Activated CD4-positive, alpha-beta T cell treated with anti-CD3 and anti-CD28 coated beads, Interleukin-2, Interleukin-6, amounts not matched to agents 100 ng/mL and 50 ng/mL, durations not matched to agents 16 hours and 8 hours (primary cell): ENCODE measurements at regions not wholly inside any gene's neighbourhood (a gene's known extent, or its start where the extent isn't known, plus 50 kb on each side); places are given as distances from the start of the nearest gene placed in this dataset.

Source experiments
- DNase-seq: peaks from one replicate; pipeline ENCODE4 v3.0.0-alpha.2; 2020

GRCh38 chr14:22476887-22477286 is 112.1 kb downstream of the DAD1 start:
- DNase-seq = no peak

DNA sequence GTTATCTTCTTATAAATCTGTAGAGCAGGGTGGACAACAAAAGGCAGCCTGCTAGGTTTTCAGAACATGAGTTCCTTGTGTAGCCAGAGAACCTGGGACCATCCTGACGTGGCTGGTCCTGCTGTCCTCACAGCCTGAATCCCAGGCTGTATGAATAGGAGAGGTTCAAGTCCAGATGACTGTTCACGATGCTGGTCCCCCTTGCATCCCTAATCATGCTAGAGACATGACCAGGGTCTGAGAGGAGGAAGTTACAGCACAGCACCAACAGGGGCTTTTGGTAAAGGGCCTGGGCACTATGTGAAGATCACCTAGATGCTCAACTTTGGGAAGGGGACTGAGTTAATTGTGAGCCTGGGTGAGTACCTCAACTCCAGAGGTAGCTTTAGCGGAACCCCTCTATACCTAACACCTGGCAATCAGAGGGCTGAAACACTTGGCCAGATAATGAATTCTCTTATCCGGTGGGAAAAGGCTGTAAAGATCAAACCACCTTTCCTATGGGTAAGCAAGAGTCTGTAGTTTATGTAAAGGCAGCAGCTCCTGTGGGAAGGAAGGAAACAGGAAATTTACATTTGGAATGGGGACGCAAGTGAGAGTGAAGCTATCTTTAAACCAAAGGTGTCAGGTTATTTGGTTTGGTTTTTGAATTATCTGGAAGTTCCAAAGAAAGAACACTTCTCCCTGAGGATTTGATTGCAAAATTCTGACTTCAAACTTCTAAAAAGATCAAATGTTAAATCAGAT is 112.8 kb downstream of the DAD1 start:
- DNase-seq = no peak

DNA sequence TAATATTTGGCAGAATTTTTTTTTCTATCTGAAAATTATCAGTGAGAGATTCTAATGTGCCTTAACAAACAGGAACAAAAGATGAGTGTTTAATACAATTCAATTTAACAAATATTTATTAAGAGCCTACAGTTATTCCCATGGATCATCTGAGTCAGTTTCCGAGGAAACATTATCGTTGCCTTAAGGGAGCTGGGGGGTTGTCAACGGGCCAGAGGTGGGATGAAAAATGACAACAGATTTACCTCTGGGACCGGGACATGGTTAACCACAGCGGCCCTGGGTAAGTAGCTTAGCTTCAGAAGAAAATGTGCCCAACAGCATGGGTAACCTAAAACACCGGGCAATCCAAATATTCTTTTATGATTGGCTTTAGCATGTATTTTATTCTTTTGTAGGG is 113.6 kb downstream of the DAD1 start:
- no peak for DNase-seq

DNA sequence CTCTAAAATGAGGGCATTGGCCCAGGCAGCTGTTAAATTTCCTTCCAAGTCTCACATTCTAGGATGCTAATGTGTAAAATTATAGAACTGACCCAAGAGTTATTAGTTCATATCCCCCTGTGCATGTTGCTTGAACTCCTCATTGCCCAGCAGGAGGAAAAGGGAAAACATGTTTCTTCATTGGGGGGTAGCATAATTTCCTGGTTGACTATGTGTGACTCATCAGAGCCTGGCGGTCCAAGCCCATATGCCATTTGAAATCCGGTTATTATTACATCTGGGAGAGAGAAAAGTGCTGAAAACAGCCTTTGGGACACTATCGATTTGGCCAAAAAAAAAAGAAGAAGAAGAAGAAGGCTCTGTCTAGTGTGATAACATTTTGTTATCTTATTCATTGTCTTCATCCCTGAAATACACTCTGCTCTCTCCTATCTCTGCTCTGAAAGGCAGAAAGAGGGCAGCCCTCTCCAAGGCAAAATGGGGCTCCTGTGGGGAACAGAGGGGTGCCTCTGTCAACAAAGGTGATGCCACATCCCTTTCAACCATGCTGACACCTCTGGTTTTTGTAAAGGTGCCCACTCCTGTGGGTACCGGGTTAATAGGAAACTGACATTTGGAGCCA is 114.2 kb downstream of the DAD1 start:
- DNase-seq = no peak

DNA sequence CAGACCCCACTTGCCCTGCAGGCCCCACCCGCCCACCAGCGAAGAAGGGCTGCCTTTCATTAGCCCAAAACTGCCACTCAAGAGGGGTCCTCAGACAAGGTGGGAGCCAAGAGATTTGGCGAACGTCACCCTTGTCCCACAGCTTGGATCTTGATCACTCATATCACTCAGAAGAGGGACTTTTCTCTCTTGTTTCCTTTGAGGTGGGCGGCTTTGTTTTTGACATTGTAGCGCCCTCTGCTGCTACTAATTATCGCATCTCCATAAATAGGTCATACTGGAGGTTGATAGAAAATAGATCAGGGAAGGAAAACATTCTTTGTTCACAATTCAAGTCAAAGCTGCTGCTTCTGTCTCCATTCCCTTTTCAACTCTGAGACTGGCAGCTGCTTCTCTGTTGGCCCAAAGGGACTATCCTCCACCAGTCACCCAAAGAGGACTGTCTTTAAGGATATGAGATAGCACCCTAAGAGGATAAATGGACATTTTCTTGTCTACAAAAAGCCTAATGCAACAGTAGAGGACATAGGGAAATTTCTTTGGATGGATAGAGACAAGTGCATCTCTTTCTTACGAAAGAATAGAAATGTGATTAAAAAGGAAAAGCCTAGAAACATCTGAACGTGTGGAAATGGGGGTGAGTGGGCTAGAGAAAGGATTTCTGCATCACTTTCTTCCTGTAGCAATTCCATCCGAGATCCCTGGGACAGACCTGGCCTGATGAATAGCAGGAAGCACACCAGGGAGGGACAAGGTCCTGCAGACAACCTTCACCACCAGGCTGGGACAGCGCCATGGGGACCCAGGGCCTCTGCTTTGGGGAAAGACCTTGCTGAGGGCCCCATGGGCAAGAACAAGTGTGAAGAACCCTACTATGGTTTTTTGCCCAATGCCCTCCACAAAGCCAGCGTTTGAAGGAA is 115.8 kb downstream of the DAD1 start:
- DNase-seq = no peak

DNA sequence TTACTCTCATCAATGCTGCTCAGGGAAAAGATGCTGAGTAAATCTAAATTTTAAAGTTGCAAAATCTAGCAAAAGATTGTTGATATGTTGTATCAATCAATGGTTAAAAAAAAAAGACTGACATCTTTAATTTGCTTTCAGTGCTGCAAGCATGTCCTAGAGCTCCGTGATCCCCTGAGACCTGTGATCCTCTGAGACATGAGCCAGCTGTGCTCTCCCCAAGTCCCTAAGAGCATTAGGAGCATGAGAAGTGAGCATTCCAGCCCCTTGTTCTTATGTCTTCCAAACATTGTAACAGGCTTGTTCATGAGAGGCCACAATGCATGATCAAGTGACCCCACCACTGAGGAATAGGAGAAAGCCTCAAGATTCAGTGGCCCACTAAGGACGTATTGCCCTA is 116.6 kb downstream of the DAD1 start:
- no peak for DNase-seq

- no peak for DNase-seq
Observed at GRCh38 chr14:22471545-22472121, 117.4 kb downstream of the DAD1 start.

DNA sequence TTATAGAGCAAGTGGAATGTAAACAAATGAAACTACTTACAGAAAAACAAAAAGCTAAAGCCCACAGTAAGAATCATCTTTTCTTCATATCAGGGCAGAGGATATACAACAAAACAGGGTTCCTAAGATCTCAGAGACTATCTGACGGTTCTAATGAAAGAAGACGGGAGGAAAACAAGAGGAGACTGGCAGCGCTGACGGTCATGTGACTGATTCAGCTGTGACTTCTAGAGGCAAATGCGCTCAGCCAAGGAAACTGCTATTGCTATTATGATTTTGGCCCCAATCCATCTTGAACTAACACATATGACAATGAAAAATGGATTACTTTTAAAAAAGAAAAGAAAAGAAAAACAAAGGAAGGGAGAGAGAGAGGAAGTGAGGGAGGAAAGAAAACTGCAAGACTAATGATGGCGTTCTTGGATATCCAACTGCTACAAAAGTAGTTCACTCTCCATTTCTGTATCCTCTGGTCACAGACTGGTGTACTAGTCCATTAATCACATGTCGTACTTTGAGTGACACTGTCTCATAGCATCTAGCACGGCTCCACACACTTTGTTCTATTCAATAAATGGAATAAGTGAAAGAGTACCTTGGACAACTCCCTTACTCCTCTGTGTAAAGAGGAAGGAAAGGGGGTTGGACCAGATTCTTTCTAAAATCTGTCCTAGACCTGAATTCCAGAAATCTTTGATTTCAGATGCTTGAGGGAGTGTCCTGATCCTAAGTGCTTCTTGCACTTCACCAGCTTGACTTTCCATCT is 119.3 kb downstream of the DAD1 start:
- DNase-seq = no peak

- no peak for DNase-seq
Observed at GRCh38 chr14:22468830-22469229, 120.2 kb downstream of the DAD1 start.

- DNase-seq = no peak
Observed at GRCh38 chr14:22466491-22466890, 122.5 kb downstream of the DAD1 start.

DNA sequence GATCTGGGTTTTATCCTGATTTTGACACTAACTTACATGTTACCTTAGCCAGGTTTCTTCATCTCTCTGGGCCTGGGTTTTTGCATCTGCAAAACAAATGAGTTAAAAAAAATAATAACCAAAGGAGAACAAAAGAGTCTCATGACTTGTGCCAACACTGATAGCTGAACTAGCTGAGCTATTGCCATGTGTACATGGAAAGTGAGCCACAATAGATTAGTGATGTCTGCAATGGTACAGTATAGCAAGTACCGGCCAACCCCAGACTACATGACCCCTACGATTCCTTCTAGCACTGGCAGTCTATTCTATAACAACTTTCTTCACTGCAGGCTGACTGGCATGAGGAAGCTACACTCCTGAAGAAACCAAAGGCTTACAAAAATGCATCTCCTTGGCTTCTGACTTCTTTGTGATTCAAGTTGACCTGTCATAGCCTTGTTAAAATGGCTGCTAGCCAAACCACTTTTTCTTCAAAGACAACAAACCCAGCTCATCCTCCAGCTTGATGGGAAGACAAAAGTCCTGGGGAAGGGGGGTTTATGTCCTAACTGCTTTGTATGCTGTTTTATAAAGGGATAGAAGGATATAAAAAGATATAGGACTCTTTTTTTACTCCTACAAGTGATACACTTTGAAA is 123.7 kb downstream of the DAD1 start:
- no peak for DNase-seq

DNA sequence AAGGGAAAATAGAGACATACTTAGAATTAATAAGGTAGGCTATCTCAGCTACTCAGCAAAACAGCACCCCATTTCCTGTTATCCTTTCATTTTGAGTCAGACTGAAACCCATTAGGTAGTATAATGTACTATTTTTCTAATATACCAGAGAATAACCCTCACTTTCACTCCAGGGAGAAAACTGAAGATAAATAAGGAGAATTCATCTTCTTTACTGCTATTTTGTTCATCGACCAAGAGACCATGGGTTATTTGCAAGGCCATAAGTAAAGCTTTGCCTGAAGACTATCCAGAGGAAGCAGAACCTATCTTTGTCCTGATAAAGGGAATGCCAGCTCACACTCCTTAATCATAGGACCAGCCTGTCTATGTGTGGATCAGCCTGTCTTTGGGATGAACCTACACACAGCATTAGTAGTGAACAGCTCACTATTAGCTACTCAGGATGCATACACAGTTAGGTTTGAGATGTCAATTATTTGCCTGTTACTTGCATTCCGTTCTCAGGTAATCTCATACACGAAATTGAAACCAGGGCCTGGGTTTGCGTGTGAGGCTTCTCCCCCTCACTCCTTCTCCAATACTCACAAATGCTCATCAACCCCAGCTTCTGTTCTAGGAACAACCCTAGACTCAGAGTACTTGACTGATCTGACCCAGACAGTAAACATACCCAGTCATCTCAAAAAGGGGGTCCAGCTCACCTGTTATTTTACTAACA is 124.4 kb downstream of the DAD1 start:
- DNase-seq = no peak

- DNase-seq = no peak
Observed at GRCh38 chr14:22463763-22464173, 125.3 kb downstream of the DAD1 start.

- DNase-seq = no peak
Observed at GRCh38 chr14:22462923-22463322, 126.1 kb downstream of the DAD1 start.

DNA sequence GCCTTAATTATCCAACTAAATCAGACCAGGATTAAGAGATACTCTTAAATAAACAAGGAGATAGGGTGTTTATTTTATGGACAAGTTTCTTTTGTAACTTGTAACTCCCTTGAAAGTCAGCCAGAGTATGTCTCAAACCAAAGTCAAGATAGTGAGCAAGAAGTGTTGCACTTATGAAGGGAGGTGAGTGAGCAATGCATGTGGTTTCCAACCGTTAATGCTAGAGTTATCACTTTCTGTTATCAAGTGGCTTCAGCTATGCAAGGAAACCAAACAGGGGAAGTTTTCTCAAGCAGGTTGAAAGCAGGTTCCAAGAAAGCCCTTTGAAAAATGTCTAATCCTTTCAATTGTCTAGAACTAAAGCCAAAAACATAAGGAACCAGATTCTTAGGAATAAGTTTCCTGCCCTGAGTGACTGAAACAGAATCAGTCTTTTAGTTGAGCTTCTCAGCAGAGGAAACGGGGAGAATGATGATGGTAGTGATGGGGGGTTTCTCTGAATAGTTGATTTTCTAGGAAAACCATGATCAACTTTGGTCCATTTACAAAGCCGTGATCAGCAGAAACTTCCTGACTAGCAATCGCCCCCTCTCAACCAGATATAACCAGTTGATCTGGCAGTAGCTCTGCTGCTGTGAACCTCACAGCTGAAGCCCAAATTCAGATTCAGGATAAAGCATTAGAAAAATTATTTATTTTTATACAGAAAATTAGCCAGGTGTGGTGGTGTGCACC is 128.4 kb downstream of the DAD1 start:
- DNase-seq = no peak

DNA sequence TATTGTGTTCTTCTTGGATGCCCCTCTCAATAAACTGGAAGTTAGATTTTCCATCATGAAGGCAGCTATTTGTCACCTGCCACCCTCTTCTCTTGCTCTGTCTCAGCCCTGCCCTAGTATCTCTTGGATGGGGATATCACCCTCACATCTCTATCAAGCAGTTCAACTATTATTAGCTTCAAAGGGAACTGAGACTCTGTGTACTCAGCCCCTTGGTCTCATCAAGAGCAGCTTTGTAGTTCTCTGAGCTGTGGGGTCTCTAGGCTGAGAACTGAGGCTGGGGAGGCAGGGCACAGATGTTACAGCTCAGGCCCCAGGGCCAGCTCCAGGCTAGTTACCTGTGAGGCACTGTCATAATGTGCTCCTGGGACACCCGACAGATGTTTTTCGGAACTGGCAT is 130.3 kb downstream of the DAD1 start:
- no peak for DNase-seq

GRCh38 chr14:22456998-22457594 is 131.9 kb downstream of the DAD1 start:
- no peak for DNase-seq

GRCh38 chr14:22456421-22456820 is 132.6 kb downstream of the DAD1 start:
- no peak for DNase-seq

DNA sequence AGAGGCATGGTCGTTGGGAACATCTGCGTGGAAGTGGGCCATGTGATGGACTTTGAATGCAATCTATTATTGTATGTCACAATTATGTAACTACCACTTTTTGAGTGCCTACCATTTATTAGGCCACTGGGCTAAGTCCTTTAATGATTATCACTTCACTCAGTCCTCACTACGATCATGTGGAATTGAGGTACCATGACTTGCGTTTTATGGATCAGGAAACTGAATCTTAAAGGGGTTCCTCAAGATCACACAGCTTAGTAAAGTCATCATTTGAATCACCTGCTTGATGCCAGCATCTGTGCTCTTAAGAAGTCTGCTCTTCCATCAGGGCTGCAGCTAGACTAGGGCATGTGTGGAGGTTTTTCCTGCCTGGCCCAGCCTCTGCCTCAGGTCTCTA is 136.7 kb downstream of the DAD1 start:
- DNase-seq = no peak

- no peak for DNase-seq
Observed at GRCh38 chr14:22450266-22450665, 138.8 kb downstream of the DAD1 start.
